AG09309 (cell line): ENCODE measurements at regions not wholly inside any gene's neighbourhood (a gene's known extent, or its start where the extent isn't known, plus 50 kb on each side); places are given as distances from the start of the nearest gene placed in this dataset.

ENCODE experiments used
- DNase-seq: peaks from one replicate; pipeline ENCODE4 v3.0.0-alpha.2; 2010; ENCODE audit warnings: low read depth
- H3K4me3 ChIP-seq: 2 replicates; pipeline ENCODE4 v1.5.1; 2011; ENCODE audit warnings: mild to moderate bottlenecking, low read depth, low read length, moderate library complexity; ENCODE audit not compliant: control insufficient read depth
- TF ChIP-seq, protein P1 (sequence below): IDR thresholded peaks from 2 replicates; pipeline ENCODE4 v1.5.1; 2011; ENCODE audit warnings: mild to moderate bottlenecking, low read depth, low read length, inconsistent platforms; ENCODE audit not compliant: insufficient read depth, control insufficient read depth; ENCODE audit errors: missing control alignments

DNA sequence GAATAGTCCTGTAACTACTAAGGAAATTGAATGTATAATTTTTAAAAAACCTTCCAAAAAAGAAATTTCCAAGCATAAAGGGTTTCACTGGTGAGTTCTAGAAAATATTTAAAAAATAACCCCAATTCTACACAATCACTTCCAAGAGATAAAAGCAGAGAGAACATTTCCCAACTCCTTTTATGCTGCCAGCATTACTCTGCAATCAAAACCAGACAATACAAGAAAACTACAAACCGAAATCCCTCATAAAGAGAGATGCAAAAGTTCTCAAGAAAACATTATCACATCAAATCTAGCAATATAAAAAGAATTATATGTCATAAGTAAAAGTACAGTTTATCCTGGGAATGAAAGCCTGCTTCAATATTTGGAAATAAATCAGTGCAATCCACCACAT, 84.8 kb downstream of the OAT start:
- no peak for DNase-seq
- H3K4me3 ChIP-seq, result no peak overlapping the region
- TF ChIP-seq, protein P1, sequence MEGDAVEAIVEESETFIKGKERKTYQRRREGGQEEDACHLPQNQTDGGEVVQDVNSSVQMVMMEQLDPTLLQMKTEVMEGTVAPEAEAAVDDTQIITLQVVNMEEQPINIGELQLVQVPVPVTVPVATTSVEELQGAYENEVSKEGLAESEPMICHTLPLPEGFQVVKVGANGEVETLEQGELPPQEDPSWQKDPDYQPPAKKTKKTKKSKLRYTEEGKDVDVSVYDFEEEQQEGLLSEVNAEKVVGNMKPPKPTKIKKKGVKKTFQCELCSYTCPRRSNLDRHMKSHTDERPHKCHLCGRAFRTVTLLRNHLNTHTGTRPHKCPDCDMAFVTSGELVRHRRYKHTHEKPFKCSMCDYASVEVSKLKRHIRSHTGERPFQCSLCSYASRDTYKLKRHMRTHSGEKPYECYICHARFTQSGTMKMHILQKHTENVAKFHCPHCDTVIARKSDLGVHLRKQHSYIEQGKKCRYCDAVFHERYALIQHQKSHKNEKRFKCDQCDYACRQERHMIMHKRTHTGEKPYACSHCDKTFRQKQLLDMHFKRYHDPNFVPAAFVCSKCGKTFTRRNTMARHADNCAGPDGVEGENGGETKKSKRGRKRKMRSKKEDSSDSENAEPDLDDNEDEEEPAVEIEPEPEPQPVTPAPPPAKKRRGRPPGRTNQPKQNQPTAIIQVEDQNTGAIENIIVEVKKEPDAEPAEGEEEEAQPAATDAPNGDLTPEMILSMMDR, result no peak

DNA sequence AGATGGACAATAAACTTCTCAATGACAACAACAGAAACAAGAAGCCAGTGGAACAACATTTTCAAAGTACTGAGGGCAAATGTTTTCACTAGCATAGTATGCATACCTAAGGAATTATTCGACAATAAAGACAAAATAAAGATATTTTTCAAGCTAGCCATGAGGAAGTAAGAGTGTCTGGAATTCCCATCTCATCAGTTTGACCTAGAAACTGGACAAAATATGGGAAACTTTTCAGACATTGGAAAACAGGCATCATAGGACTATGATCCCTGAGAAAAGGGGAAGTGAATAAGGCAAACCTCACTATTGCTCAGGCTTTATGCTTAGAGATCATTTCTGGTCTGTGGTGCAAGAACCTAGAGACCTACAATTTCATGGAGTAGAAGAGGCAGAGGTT, 86.3 kb downstream of the OAT start:
- H3K4me3 ChIP-seq, result no peak overlapping the region
- TF ChIP-seq, protein P1, result no peak
- DNase-seq, result peak; percentile 27

DNA sequence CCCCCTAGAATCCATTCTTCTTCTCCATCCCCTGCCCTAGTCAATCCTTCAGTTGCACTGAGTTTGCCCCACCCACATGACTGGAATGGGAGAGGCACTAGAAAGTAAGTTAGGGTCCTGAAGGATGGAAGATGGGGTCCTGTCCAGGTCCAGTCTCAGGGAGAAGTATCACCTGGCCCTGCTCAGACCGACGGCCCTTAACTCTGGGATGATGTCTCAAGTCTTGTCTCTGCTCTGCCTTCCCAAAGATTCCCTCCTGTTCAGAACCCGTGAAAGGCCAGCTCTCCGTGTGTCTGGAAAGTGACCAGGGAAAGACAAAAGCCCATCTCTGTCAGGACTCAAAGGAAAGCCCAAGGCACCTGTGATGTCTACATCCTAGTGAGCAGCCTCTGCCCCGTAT, 88.8 kb downstream of the OAT start:
- TF ChIP-seq, protein P1, result no peak

DNA sequence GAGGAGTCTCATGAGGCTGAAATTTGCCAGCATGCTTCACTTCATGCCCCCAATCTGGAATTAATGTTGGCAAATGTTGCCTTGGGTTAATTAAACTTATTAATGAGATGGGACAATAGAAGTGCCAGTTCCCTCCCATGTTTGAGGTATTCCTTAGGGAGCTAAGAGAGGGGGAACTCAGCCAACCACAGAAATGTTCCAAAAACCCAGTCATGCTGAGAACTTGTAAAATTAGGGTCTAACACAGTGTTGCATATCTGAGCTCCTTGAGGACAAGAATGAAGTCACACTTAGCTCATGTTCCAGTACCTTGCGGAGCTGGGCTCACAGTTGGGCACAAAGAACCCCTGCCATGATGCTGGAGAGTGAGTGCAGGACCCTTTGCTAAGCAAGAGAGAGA, 89.4 kb downstream of the OAT start:
- TF ChIP-seq, protein P1, result no peak
- H3K4me3 ChIP-seq, result no peak overlapping the region
- DNase-seq, result no peak

More for the DNA sequence above, 88.8 kb downstream of the OAT start:
- no peak for DNase-seq
- no peak overlapping the region for H3K4me3 ChIP-seq

DNA sequence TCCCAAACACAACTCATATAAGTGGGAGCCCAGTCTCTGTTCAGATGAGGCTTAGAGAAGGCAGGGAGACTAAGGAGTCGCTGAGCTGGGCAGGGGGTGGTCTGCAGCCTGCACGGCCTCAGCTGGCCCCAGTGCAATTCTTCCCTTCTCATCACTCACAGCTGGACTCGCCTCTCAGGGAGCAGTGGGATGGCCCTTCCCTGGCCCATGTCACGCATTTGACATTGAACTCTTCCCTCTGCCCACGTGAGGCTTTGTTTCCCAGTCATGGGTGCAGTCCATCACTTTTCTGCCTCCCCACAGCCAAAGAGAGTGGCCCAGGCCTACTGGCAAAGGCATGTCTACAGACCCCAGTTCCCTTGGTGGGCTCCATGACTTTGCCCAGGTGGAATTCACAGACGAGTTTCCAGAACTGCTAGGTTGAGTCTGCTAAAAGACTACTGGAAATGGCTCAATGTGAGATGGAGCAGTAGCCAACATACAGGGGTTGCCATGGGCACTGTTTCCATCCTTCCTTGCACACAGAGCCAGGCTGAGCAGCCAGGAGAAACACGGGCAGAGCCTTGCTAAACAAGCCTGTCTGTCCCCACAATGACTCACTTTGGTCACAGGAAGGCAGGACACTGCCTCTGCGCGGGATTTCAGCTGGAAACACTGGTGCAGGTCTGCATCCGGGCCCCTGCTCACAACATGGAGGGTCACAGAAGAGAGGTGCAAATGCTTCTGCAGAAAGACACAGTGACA, 90.1 kb downstream of the OAT start:
- DNase-seq, result no peak
- no peak overlapping the region for H3K4me3 ChIP-seq
- TF ChIP-seq, protein P1, result no peak

DNA sequence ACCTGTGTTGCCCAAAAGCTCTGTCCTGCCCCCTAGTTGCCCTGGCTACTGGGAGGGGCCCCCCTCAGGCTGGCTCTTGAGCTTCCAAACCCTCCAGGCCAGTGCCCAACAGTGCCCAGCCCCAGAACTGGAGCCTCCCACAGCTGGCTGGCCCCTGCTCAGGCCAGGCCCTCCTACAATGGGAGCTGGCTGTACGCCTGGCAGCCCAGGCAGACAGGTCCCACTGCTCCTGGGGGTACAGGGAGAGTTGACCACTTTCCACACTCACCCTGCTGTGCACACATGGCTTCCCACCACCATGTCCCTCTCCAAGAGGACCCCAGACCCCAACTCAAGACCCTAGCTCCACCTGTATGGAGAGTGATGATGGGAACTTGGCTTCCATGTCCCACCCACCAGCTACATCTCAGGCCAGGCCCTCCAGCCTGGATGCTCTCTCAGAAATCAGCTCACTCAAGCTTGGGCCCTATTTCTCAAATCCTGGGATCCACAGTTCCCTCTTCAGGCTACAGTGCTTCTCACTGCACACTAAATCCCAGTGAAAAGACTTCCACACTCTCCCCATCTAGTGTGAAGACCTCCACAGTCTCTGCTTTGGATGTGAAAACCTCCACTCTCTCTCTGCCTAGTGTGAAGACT, 92.6 kb downstream of the OAT start:
- no peak overlapping the region for H3K4me3 ChIP-seq
- TF ChIP-seq, protein P1, result no peak
- no peak for DNase-seq
